Adrenal gland (tissue), 5 donors: ENCODE measurements at regions not wholly inside any gene's neighbourhood (a gene's known extent, or its start where the extent isn't known, plus 50 kb on each side); places are given as distances from the start of the nearest gene placed in this dataset.

ENCODE experiments used
- POLR2A ChIP-seq, 2 donors: fragments of 450-650 bp; IDR thresholded peaks; one replicate each; pipeline ENCODE4 v1.6.1; 2017; ENCODE audit warnings: antibody characterized with exemption in 2 of 2, mild to moderate bottlenecking in 2 of 2, moderate library complexity in 1 of 2
- TF ChIP-seq, protein P1 (sequence below), 6 experiments: fragments of 450-650 bp in 4 of 6; fragments of 200-600 bp in 2 of 6; sonication (generic) in 1 of 6; IDR thresholded peaks; 1 replicate in 5 of 6; 2 replicates in 1 of 6; pipeline versions ENCODE4 v1.5.1 to v1.8.0; 2016 to 2021; ENCODE audit warnings: antibody characterized with exemption in 6 of 6, mild to moderate bottlenecking in 2 of 6, moderate library complexity in 1 of 6
- donor health status: DM: no; HTN: no; CAD: no.

- TF ChIP-seq, protein P1, sequence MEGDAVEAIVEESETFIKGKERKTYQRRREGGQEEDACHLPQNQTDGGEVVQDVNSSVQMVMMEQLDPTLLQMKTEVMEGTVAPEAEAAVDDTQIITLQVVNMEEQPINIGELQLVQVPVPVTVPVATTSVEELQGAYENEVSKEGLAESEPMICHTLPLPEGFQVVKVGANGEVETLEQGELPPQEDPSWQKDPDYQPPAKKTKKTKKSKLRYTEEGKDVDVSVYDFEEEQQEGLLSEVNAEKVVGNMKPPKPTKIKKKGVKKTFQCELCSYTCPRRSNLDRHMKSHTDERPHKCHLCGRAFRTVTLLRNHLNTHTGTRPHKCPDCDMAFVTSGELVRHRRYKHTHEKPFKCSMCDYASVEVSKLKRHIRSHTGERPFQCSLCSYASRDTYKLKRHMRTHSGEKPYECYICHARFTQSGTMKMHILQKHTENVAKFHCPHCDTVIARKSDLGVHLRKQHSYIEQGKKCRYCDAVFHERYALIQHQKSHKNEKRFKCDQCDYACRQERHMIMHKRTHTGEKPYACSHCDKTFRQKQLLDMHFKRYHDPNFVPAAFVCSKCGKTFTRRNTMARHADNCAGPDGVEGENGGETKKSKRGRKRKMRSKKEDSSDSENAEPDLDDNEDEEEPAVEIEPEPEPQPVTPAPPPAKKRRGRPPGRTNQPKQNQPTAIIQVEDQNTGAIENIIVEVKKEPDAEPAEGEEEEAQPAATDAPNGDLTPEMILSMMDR (IDR thresholded peaks at IDR 0.05), result no peak
- no peak for TF ChIP-seq POLR2A (IDR thresholded peaks at IDR 0.05)
These were observed 426.4 kb downstream of the CTTN start for GRCh38 chr11:70824605-70825245.
